ENCODE measurements at regions not wholly inside any gene's neighbourhood (a gene's known extent, or its start where the extent isn't known, plus 50 kb on each side); places are given as distances from the start of the nearest gene placed in this dataset.

GRCh38 chr7:388023-388960 lies 98.3 kb downstream of the FOXL3 start:
- no peak for DNase-seq
- Histone ChIP-seq H3K4me1 (no peaks in the 10 kb centered on the region), H3K27me3 (no peaks in the 10 kb centered on the region), H3K9me3 (no peaks in the 10 kb centered on the region), H3K36me3 (ENCODE audit: low read depth, missing control alignments) (no peaks in the 10 kb centered on the region), H3K4me3 (no peak overlapping the region), H3K27ac (no peak overlapping the region)
- no peak for TF ChIP-seq POLR2A (IDR thresholded peaks at IDR 0.05)
- no peak for TF ChIP-seq CTCF (IDR thresholded peaks at IDR 0.05)
- intact Hi-C loops (cut with DNase I; ENCODE audit: low total_unique reads): no loop called here
- WGBS, 2 donors: 69 to 82% methylated on average over 23 to 40 of the region's 40 CpGs

- DNase-seq: no peak
- Histone ChIP-seq H3K27me3 (no peaks in the 10 kb centered on the region), H3K4me1 (no peaks in the 10 kb centered on the region), H3K9me3 (no peaks in the 10 kb centered on the region), H3K27ac (no peak overlapping the region), H3K4me3 (no peak overlapping the region), H3K36me3 (ENCODE audit: low read depth, missing control alignments) (no peaks in the 10 kb centered on the region)
- no peak for TF ChIP-seq POLR2A (IDR thresholded peaks at IDR 0.05)
- intact Hi-C loops (cut with DNase I; ENCODE audit: low total_unique reads): no loop called here
- 90 to 94% methylated on average over 17 to 31 of the region's 31 CpGs for WGBS, 2 donors
These were observed 99.2 kb downstream of the FOXL3 start for GRCh38 chr7:388961-389701.

GRCh38 chr7:389911-390601 lies 100.1 kb downstream of the FOXL3 start:
- TF ChIP-seq CTCF (IDR thresholded peaks at IDR 0.05) (no peak), POLR2A (IDR thresholded peaks at IDR 0.05) (no peak)
- Histone ChIP-seq H3K36me3 (ENCODE audit: low read depth, missing control alignments) (no peaks in the 10 kb centered on the region), H3K4me1 (no peaks in the 10 kb centered on the region), H3K9me3 (no peaks in the 10 kb centered on the region), H3K27ac (no peak overlapping the region), H3K27me3 (no peaks in the 10 kb centered on the region), H3K4me3 (no peak overlapping the region)
- no peak for DNase-seq
- intact Hi-C loops (cut with DNase I; ENCODE audit: low total_unique reads): no loop called here
- WGBS, 2 donors: 88 to 91% methylated on average over 18 to 21 of the region's 21 CpGs

GRCh38 chr7:390761-391410 lies 100.9 kb downstream of the FOXL3 start:
- DNase-seq: no peak
- no peak for TF ChIP-seq POLR2A (IDR thresholded peaks at IDR 0.05)
- TF ChIP-seq CTCF (IDR thresholded peaks at IDR 0.05): no peak

More at GRCh38 chr7:390761-391410, 100.9 kb downstream of the FOXL3 start:
- Histone ChIP-seq H3K27ac (no peak overlapping the region), H3K4me1 (no peaks in the 10 kb centered on the region), H3K4me3 (no peak overlapping the region), H3K27me3 (no peaks in the 10 kb centered on the region), H3K36me3 (ENCODE audit: low read depth, missing control alignments) (no peaks in the 10 kb centered on the region), H3K9me3 (no peaks in the 10 kb centered on the region)
- intact Hi-C loops (cut with DNase I; ENCODE audit: low total_unique reads): no loop called here
- WGBS, 2 donors: 90% methylated on average over 20 of the region's 20 CpGs; no CpG with 5 or more reads in 1 of the 2 donors
